Tibial nerve (tissue), 3 donors: ENCODE measurements at regions not wholly inside any gene's neighbourhood (a gene's known extent, or its start where the extent isn't known, plus 50 kb on each side); places are given as distances from the start of the nearest gene placed in this dataset.

Source experiments
- POLR2A ChIP-seq, 2 donors: fragments of 450-650 bp; IDR thresholded peaks; one replicate each; pipeline ENCODE4 v1.6.1; 2017; ENCODE audit warnings: antibody characterized with exemption in 2 of 2, mild to moderate bottlenecking in 2 of 2, moderate library complexity in 2 of 2
- TF ChIP-seq, protein P1 (sequence below), 5 experiments: fragments of 200-600 bp in 3 of 5; fragments of 450-650 bp in 2 of 5; sonication (generic) in 3 of 5; IDR thresholded peaks; one replicate each; pipeline ENCODE4 v1.5.1; 2016 to 2019; ENCODE audit warnings: antibody characterized with exemption in 5 of 5, mild to moderate bottlenecking in 3 of 5, moderate library complexity in 2 of 5

DNA sequence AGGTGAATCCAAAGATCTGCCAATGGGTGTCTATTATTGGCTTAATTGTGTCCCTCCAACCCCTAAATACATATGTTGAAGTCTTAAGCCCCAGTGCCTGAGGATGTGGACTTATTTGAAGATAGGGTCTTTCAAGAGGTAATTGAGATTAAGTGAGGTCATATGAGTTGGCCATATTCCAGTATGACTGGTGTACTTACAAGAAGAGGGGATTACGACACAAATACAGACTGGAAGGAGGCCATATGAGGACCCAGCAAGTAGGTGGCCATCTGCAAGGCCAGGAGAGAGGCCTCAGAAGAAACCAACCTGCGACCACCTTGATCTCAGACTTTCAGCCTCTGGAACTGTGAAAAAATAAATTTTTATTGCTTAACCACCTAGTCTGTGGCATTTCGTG lies 121.1 kb upstream of the FN1 start:
- TF ChIP-seq, protein P1, sequence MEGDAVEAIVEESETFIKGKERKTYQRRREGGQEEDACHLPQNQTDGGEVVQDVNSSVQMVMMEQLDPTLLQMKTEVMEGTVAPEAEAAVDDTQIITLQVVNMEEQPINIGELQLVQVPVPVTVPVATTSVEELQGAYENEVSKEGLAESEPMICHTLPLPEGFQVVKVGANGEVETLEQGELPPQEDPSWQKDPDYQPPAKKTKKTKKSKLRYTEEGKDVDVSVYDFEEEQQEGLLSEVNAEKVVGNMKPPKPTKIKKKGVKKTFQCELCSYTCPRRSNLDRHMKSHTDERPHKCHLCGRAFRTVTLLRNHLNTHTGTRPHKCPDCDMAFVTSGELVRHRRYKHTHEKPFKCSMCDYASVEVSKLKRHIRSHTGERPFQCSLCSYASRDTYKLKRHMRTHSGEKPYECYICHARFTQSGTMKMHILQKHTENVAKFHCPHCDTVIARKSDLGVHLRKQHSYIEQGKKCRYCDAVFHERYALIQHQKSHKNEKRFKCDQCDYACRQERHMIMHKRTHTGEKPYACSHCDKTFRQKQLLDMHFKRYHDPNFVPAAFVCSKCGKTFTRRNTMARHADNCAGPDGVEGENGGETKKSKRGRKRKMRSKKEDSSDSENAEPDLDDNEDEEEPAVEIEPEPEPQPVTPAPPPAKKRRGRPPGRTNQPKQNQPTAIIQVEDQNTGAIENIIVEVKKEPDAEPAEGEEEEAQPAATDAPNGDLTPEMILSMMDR (IDR thresholded peaks at IDR 0.05): no peak
- TF ChIP-seq POLR2A (IDR thresholded peaks at IDR 0.05): no peak
